GM18907 (cell line): ENCODE measurements at regions not wholly inside any gene's neighbourhood (a gene's known extent, or its start where the extent isn't known, plus 50 kb on each side); places are given as distances from the start of the nearest gene placed in this dataset.

Experiments
- ATAC-seq: cut with Tn5 transposase; IDR thresholded peaks from one replicate; pipeline ENCODE4 v1.9.1; 2021; ENCODE audit warnings: mild to moderate bottlenecking, moderate library complexity; ENCODE audit not compliant: unreplicated experiment

DNA sequence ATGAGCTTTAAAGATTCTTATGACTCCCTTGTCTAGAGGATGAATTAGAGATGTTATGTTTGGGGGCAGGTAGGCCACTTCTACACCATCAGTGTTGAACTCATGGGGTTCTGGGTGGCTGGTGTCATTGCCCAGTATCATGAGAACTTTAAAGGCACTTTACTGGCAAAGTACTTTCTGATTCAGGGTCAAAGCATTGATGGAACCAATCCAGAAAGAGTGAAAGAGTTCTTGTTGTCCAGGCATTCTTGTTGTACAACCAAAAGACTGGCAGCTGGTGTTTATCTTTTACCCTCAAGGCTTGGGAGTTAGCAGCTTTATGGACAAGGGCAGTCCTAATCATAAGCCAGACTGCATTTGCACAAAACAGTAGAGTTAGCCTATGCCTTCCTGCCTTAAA is 673.0 kb downstream of the USP25 start:
- ATAC-seq, result no peak

GRCh38 chr21:16404776-16405175 is 675.0 kb downstream of the USP25 start:
- ATAC-seq, result no peak

- ATAC-seq, result no peak
These were observed 676.6 kb downstream of the USP25 start for GRCh38 chr21:16406355-16406754.

GRCh38 chr21:16407403-16408240 is 677.8 kb downstream of the USP25 start:
- no peak for ATAC-seq

DNA sequence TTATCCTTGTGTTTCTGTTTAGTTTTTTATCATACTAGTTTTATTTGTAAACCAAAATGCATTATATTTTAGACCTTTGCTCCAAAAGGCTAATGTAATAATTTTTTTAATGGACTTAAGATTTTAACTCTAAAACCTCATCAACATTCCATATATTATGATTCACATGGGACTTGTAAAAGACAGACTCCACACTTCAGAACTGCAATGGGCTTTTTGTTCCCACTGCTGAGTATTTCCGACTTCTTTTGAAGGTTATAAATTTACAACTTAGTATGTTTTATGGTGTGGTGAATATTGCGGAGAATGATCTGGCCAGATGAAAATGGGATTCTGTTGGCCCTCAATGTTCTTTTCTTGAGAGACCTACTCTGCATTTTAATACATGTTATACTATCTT is 678.5 kb downstream of the USP25 start:
- no peak for ATAC-seq

DNA sequence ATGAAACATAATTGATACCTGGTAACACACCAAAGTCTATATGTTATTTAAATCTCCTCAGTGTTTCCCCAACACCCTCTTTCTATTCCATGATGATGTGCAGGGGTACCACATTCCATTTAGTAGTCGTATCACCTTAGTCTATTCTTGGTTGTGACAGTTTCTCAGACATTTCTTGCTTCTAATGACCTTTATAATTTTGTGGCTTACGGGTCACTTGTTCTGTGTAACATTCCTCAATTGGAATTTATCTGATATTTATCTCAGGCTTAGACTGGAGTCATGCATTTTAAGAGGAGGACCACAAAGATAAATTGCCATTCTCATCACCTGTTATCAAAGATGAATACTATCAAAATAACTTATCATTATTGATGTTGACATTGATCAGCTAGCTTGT is 679.6 kb downstream of the USP25 start:
- ATAC-seq, result no peak

GRCh38 chr21:16418226-16418625 is 688.4 kb downstream of the USP25 start:
- no peak for ATAC-seq

- no peak for ATAC-seq
These were observed 688.9 kb downstream of the USP25 start for GRCh38 chr21:16418642-16419041.

GRCh38 chr21:16419188-16419921 is 689.6 kb downstream of the USP25 start:
- ATAC-seq, result no peak

DNA sequence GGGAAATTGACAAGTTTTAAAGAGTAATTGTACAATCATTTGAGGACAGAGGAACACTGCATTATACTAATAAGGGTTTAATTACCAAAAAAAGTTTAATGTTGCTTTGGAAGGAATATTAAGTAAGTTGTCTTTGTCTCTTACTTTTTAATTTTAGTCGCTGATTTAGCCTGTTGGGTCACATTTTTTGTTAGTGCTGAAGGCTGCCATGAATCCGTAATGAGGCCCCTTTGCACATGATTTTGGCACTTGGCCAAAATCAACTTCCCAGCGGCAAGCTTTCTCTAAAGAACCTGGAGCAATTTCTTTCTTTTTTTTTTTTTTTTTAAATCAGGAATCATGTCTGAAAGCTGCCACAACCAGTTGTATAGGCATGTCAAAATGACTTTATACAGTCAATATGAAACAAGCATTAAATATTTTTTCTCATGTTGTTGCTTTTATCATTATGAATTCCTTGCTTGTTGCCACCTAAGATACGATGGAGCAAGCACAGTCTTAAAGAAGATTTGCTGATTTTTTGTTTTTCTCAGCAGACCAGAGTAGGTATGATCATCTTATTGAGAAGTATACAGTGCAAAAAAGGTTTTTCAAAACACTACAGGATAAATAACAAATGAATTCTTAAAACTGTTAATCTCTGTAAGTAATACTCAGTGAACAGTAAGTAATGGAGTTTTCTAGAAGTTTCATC is 690.4 kb downstream of the USP25 start:
- ATAC-seq, result no peak

GRCh38 chr21:16421007-16421406 is 691.2 kb downstream of the USP25 start:
- no peak for ATAC-seq

DNA sequence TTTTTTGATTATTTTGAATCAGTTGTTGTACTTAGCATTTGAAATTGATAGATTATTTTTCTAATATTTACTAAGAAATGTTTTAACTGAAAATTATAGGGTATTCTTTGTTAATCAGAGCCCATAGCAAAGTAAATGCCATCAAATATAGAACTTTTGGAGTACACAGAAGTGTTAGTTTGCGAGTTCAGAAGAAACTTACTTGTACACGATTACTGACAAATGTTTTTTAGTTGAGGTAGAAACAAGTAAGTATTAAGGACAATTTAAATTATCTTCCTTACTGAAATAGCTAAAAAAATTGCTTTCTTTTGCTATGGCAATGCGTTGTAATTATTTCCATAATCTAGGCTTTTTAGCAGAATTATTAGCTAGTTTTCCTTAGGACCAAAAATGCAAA is 692.2 kb downstream of the USP25 start:
- no peak for ATAC-seq

DNA sequence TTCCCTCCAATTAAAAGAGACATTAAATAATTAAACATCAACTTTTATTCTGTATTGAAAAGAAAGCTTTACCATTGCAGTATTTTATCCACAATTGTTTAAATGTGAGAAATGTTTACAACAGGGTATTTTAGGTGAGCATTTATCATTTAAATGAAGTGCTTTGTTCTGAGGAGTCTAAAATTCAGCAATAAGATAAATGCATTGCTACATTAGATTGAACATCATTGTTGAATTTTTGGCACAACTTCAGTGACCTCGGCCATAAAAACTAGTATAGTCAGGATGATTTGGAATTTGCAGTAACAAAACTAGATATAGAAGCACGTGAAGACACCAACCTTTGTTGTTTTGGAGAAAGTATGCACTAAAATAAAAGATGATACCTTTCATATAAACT is 692.9 kb downstream of the USP25 start:
- ATAC-seq, result no peak

DNA sequence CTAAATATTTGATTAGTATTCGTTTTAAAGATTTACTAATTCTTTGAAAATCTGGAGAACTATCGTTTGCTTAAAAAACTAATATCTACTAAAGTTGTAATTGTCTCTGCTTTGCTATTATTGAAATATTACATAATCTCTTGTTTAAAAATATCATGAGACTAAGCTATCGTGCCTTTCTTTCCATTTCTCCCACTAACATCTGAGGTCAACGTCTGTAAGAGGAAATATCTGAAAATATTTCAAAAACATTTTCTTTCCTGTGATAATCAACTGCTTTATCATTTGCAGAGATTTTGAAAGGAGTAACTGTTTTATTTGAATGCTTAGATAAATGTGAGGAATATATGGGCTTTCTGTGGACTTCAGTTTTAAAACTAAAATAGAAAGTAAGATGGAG is 694.1 kb downstream of the USP25 start:
- no peak for ATAC-seq

DNA sequence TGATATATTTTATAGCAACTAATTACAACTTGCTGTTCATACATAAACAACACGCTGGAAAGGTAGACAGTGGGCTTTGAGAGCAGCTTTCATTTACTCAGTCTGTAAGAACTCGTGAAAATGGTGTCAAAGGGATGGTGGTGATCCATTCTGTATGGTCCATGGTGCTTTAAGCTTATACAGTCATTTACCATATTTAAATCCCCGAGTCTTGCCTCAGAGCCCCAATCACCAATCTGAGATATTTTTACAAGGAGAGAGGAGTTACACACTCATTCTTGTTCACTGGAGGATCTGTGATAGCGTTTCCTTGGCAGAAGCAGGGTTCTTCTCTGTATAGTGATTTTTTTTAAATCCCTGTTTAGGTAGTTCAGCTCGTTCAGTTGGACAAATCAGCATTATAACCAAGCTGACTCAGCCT is 694.6 kb downstream of the USP25 start:
- no peak for ATAC-seq

- ATAC-seq, result no peak
These were observed 695.6 kb downstream of the USP25 start for GRCh38 chr21:16425376-16425775.

DNA sequence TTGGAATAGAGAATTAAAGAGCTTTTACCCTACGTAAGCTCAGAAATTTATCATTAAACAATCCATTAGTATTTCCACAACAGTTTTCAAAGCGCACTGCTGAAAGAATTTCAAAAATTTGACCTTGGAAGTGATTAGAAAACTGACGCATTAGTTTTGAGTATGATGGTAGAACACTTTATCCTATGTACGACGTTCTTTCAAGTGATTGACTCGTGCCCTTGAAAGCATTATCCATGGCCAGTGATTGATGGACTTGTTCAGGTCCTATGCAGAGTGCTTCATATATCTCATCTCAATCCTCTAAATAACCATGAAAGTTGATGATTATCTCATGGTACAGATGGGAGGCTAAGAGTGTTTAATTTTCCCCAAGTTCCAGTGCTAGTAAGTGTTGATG is 697.2 kb downstream of the USP25 start:
- no peak for ATAC-seq

DNA sequence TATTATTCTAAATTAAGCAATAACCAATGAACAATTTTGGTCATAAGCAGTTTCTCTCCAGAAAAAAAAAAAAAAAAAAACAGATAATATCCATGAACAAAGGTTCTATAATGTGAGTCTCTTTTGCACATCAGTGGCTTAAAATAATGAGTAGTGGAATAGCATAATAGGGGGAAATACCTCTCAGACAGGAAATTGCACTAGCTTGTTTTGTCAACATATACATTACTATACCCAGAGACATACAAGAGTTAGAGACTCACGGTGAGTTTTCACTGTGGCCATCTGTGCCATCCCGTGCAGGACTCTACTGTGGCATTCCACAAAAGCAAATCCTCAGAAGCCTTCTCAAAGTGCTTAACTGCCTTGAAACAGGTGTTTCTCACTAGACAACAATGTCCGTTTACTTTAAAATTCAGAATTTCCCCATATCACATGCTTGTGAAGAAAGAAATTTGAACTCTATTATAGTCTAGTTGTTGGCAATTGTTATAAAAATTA is 697.9 kb downstream of the USP25 start:
- ATAC-seq, result no peak

DNA sequence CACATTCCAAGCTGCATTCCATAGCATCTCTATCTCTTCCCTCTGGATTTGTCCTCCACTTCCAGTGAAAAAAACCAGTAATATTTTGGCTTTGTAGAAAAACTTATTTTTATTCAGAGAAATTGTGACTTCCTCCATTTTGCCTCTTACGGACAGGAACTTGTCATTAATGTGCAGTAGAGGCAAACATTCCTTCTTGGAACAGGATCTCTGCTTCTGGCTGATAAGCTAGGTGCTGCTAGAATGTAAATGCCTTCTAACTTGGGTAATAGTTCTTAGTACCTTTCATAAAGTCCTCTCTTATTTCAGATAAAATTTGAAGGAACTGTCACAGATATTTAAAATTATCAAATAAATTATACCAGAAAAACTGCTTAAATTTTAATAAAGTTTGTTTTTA is 707.8 kb downstream of the USP25 start:
- no peak for ATAC-seq

DNA sequence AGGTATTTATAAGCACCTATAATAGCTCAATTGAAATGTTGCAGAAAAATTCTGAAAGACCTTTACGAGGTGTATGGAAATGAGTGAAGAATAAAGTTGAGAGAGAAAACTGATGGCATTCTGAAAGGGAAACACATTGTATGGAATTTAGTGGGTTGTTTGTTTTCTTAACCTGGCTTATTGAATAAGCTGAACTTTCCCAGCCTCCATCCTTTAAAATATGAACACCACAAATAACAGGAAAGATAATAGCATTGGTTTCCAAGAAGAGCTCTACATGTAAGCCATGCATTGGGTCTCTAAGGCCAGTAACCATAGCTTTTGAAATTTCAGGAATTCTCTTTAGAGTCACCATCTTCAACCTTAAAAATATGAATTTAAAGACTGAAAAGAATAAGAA is 709.0 kb downstream of the USP25 start:
- ATAC-seq, result no peak

DNA sequence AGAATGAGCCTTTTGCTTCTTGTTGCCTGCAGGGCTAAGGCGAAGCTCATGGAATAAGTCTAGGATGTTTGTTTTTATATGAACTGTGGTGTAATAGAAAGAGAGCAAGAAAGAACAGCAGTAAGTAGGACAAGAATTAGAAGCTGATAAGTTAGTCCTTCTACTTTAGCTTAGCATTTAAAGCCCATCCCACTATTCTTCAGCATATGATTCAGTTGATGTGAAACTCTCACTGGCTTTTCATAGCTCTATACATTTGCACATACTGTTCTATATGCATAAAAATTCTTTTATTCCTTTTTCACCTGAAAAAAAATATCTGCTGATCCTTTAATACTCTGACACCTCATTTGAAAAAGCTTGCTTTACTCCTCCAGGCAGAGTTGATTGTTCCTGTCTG is 712.0 kb downstream of the USP25 start:
- no peak for ATAC-seq

DNA sequence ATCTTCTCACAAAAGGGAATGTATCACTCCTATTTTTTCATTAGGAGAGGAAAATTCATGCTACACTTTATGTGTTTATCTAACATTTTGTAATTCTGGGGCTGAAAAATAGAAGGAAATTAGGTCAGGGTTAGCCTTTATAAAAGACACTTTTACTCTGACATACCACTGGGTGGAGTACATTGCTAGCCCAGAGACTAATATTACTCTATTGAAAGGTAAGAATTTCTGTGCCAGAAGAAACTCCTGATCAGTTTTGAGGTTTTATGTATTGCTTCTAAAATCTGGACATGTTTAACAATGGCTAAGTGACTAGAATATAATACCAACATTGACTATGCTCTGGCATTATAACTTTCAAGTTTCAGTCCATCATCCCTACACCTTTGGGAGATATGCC is 724.6 kb downstream of the USP25 start:
- ATAC-seq, result no peak
